HepG2 (cell line): ENCODE measurements at regions not wholly inside any gene's neighbourhood (a gene's known extent, or its start where the extent isn't known, plus 50 kb on each side); places are given as distances from the start of the nearest gene placed in this dataset.

Experiments
- ATAC-seq: fragments of 200-7000 bp; cut with Tn5 transposase; 3 replicates; pipeline ENCODE4 v1.9.1; 2020; ENCODE audit warnings: mild to moderate bottlenecking, moderate library complexity
- BruUV-seq: library from RNA; stranded (reverse); fragments of 400-500 nt; replicated peaks from 2 replicates; lab custom pipeline; 2021; lab: Mats Ljungman, UMichigan
- CTCF ChIA-PET: fragments of 300-600 bp; formaldehyde crosslinking; extraction: SDS; loops from one replicate; lab custom pipeline; 2021; ENCODE audit warnings: low total read pairs, inconsistent platforms, low intra/inter-chr PET ratio; lab: Yijun Ruan, JAX
- POLR2A ChIA-PET: fragments of 350-600 bp; sonication (Branson Sonifier 250); formaldehyde crosslinking; loops from one replicate; lab custom pipeline; 2020; ENCODE audit warnings: antibody characterized with exemption, inconsistent platforms; lab: Yijun Ruan, JAX
- DNase-seq: peaks from one replicate; pipeline ENCODE4 v3.0.0-alpha.2; 2015; ENCODE audit warnings: low spot score
- FAIRE-seq: peaks from 3 replicates; lab custom pipeline; 2011; peaks lifted over from hg19 to GRCh38; lab: Jason Lieb, UNC
- H2AFZ ChIP-seq: one replicate; pipeline ENCODE4 v1.6.1; 2011; ENCODE audit warnings: low read length, inconsistent platforms
- H3K27ac ChIP-seq: fragments of 300-600 bp; 3 replicates; pipeline ENCODE4 v1.8.0; 2011; ENCODE audit warnings: mixed run types, mild to moderate bottlenecking, mixed read lengths, low read length, inconsistent platforms; ENCODE audit not compliant: insufficient read depth; ENCODE audit errors: extremely low read length
- H3K27me3 ChIP-seq, 2 experiments: fragments of 200-600 bp in 1 of 2; 2 replicates in 1 of 2; 3 replicates in 1 of 2; pipeline versions ENCODE4 v1.6.0 to v1.8.0; 2011; ENCODE audit warnings: low read length in 2 of 2, mild to moderate bottlenecking in 2 of 2, moderate library complexity in 2 of 2, inconsistent platforms in 1 of 2; ENCODE audit not compliant: insufficient read depth in 2 of 2, control insufficient read depth in 1 of 2
- H3K36me3 ChIP-seq, 2 experiments: fragments of 200-600 bp in 1 of 2; replicated peaks in 1 of 2; 2 replicates in 1 of 2; 3 replicates in 1 of 2; pipeline versions ENCODE4 v1.5.1 to v1.8.0; 2011; ENCODE audit warnings: low read length in 2 of 2, inconsistent platforms in 1 of 2; ENCODE audit not compliant: insufficient read depth in 2 of 2, control insufficient read depth in 1 of 2
- H3K4me1 ChIP-seq: 2 replicates; pipeline ENCODE4 v1.5.1; 2012; ENCODE audit warnings: low read length, inconsistent platforms; ENCODE audit not compliant: insufficient read depth
- H3K4me2 ChIP-seq: 2 replicates; pipeline ENCODE4 v1.6.0; 2011; ENCODE audit warnings: low read depth, low read length, inconsistent platforms
- H3K4me3 ChIP-seq, 3 experiments: fragments of 200-600 bp in 1 of 3; sonication (generic), shearing (Covaris generic) in 1 of 3; replicated peaks in 1 of 3; 2 replicates each; pipeline ENCODE4 v1.5.1; 2011 to 2016; ENCODE audit warnings: low read length in 3 of 3, inconsistent platforms in 2 of 3, low read depth in 2 of 3, mild to moderate bottlenecking in 2 of 3, control low read depth in 1 of 3, mixed read lengths in 1 of 3; ENCODE audit not compliant: insufficient read depth in 1 of 3
- H3K79me2 ChIP-seq: one replicate; pipeline ENCODE4 v1.6.1; 2011; ENCODE audit warnings: low read length, inconsistent platforms; ENCODE audit not compliant: insufficient read depth
- H3K9ac ChIP-seq: 2 replicates; pipeline ENCODE4 v1.6.0; 2011; ENCODE audit warnings: mild to moderate bottlenecking, low read depth, low read length, inconsistent platforms; ENCODE audit not compliant: insufficient read depth
- H3K9me3 ChIP-seq: 2 replicates; pipeline ENCODE4 v1.5.1; 2012; ENCODE audit warnings: mild to moderate bottlenecking, low read length
- H4K20me1 ChIP-seq: 2 replicates; pipeline ENCODE4 v1.6.0; 2011; ENCODE audit warnings: inconsistent platforms, mild to moderate bottlenecking, low read length, moderate library complexity; ENCODE audit not compliant: insufficient read depth
- ETS1 ChIP-seq: sonication (generic); formaldehyde crosslinking; IDR thresholded peaks from 2 replicates; pipeline ENCODE4 v1.4.0; 2020; ENCODE audit warnings: missing genetic modification reagents
- GPBP1L1 ChIP-seq: sonication (generic); formaldehyde crosslinking; IDR thresholded peaks from 2 replicates; pipeline ENCODE4 v1.5.0; 2020; ENCODE audit warnings: mild to moderate bottlenecking, missing genetic modification reagents
- HBP1 ChIP-seq: IDR thresholded peaks from 2 replicates; pipeline ENCODE4 v1.6.1; 2016; ENCODE audit warnings: low read depth, control low read depth
- HNRNPUL1 ChIP-seq: fragments of 200-400 bp; formaldehyde crosslinking; IDR thresholded peaks from 2 replicates; pipeline ENCODE4 v1.6.1; 2017; ENCODE audit warnings: low read depth, mild to moderate bottlenecking, low read length, moderate library complexity
- KAT8 ChIP-seq: IDR thresholded peaks from 2 replicates; pipeline ENCODE4 v1.6.1; 2016; ENCODE audit warnings: missing genetic modification reagents, missing compliant biosample characterization
- PRMT3 ChIP-seq: sonication (generic); formaldehyde crosslinking; IDR thresholded peaks from 2 replicates; pipeline ENCODE4 v1.8.1; 2022; ENCODE audit warnings: low read depth, mild to moderate bottlenecking, moderate library complexity, missing genetic modification reagents, borderline replicate concordance
- TFDP2 ChIP-seq: sonication (generic); formaldehyde crosslinking; IDR thresholded peaks from 2 replicates; pipeline ENCODE4 v1.4.0; 2020; ENCODE audit warnings: missing genetic modification reagents
- TMF1 ChIP-seq: sonication (generic); formaldehyde crosslinking; IDR thresholded peaks from 2 replicates; pipeline ENCODE4 v1.8.1; 2022; ENCODE audit warnings: low read depth, missing genetic modification reagents
- ZNF207 ChIP-seq: fragments of 450-650 bp; IDR thresholded peaks from 2 replicates; pipeline ENCODE4 v1.6.1; 2016; ENCODE audit warnings: antibody characterized with exemption, borderline replicate concordance
- ZNF343 ChIP-seq: sonication (generic); formaldehyde crosslinking; IDR thresholded peaks from 2 replicates; pipeline ENCODE4 v1.4.0; 2020; ENCODE audit warnings: mild to moderate bottlenecking, missing genetic modification reagents
- ZNF570 ChIP-seq: sonication (generic); formaldehyde crosslinking; IDR thresholded peaks from 2 replicates; pipeline ENCODE4 v1.4.0; 2020; ENCODE audit warnings: mild to moderate bottlenecking, missing genetic modification reagents, borderline replicate concordance
- ZNF629 ChIP-seq: sonication (generic); formaldehyde crosslinking; conservative IDR thresholded peaks from 2 replicates; pipeline ENCODE4 v1.5.0; 2020; ENCODE audit warnings: missing genetic modification reagents
- ZNF644 ChIP-seq: IDR thresholded peaks from 2 replicates; pipeline ENCODE4 v1.6.1; 2016; ENCODE audit warnings: low read depth
- WGBS: methylation state at CpG from one replicate; pipeline ENCODE4 v1.1.6; 2017; ENCODE audit warnings: low lambda C conversion rate; 5-methylcytosine and 5-hydroxymethylcytosine counted together
- in situ Hi-C: cut with HindIII; loops from 2 replicates; pipeline ENCODE4 v1.10.0; 2017; ENCODE audit warnings: low pct_unique_long_range_greater_than_20kb; ENCODE audit not compliant: extremely low pct_ligation_motif_present
- intact Hi-C: fragments of 100-400 bp; cut with micrococcal nuclease; formaldehyde crosslinking; loops from one replicate; pipeline ENCODE4 v1.10.0; 2022; ENCODE audit not compliant: unreplicated experiment

GRCh38 chr15:92541291-92542200 is 114.0 kb downstream of the FAM174B start:
- TF ChIP-seq KAT8 (no peak), ZNF343 (CRISPR knock-in tag) (no peak), ZNF570 (CRISPR knock-in tag) (no peak)
- intact Hi-C loops: no loop called here
- Histone ChIP-seq H2AFZ (no peak overlapping the region), H4K20me1 (no peaks in the 10 kb centered on the region), H3K4me3 (no peak overlapping the region), H3K4me1 (no peaks in the 10 kb centered on the region), H3K9me3 (no peaks in the 10 kb centered on the region), H3K27ac (no peak overlapping the region), H3K9ac (no peak overlapping the region), H3K4me2 (no peak overlapping the region), H3K79me2 (no peaks in the 10 kb centered on the region), H3K36me3 (no peaks in the 10 kb centered on the region), H3K27me3 (0 out of 5 replicates have a peak, but pooled peaks cover 0 to 2% of the 10 kb centered on the region in 2 experiments)
- DNase-seq (no peak), FAIRE-seq (no peak), ATAC-seq (no peak)
- in situ Hi-C loops: no loop called here
- ChIA-PET POLR2A (no interaction called here), CTCF (no interaction called here)
- WGBS: 8% methylated on average over 7 of the region's 7 CpGs
- BruUV-seq: no TSS peak

- in situ Hi-C loops: no loop called here
- Histone ChIP-seq H3K36me3 (no peaks in the 10 kb centered on the region), H3K4me1 (no peaks in the 10 kb centered on the region), H3K79me2 (no peaks in the 10 kb centered on the region), H3K9me3 (peaks cover 9% of the 10 kb centered on the region; the same call in 1 of the 2 replicates), H3K4me3 (no peak overlapping the region), H2AFZ (no peak overlapping the region), H3K27ac (no peak overlapping the region), H3K4me2 (no peak overlapping the region), H3K27me3 (0 out of 5 replicates have a peak, but pooled peaks cover 0 to 2% of the 10 kb centered on the region in 2 experiments), H3K9ac (no peak overlapping the region), H4K20me1 (no peaks in the 10 kb centered on the region)
- TF ChIP-seq TFDP2 (CRISPR knock-in tag) (no peak), ZNF644 (CRISPR knock-in tag) (no peak), PRMT3 (CRISPR knock-in tag) (no peak), ETS1 (CRISPR knock-in tag) (no peak), GPBP1L1 (CRISPR knock-in tag) (no peak), ZNF629 (CRISPR knock-in tag) (no peak), TMF1 (CRISPR knock-in tag) (no peak), HBP1 (CRISPR knock-in tag) (no peak), HNRNPUL1 (no peak), ZNF207 (no peak)
- ATAC-seq (no peak), DNase-seq (no peak), FAIRE-seq (no peak)
- no TSS peak for BruUV-seq
- ChIA-PET POLR2A (no interaction called here), CTCF (no interaction called here)
- intact Hi-C loops: no loop called here
- WGBS: 0% methylated on average over 3 of the region's 3 CpGs
These were observed 117.5 kb downstream of the FAM174B start for GRCh38 chr15:92538115-92538514.
